ENCODE measurements at regions not wholly inside any gene's neighbourhood (a gene's known extent, or its start where the extent isn't known, plus 50 kb on each side); places are given as distances from the start of the nearest gene placed in this dataset.
"Not testable (repeated sequence)": the region's sequence is repeated elsewhere in the genome, so short reads cannot be mapped to it uniquely, and the experiment has no call there.

GRCh38 chr7:41571573-41571972 is 131.3 kb downstream of the INHBA start:
- ATAC-seq (ENCODE audit: low read depth) (no peak), DNase-seq (no peak)
- POLR2A ChIA-PET, result no interaction called here
- Mint-ChIP-seq H3K4me1 (no peaks in the 10 kb centered on the region), H3K36me3 (no peaks in the 10 kb centered on the region), H3K9me3 (peaks cover 3% of the 10 kb centered on the region), H3K27me3 (no peaks in the 10 kb centered on the region), H3K27ac (no peak overlapping the region), H3K4me3 (no peak overlapping the region)

- no peaks in the 10 kb centered on the region for H3K27me3 Mint-ChIP-seq
- H3K4me3 Mint-ChIP-seq, result no peak overlapping the region
- H3K27ac Mint-ChIP-seq, result no peak overlapping the region
- no peaks in the 10 kb centered on the region for H3K36me3 Mint-ChIP-seq
- DNase-seq (no peak), ATAC-seq (ENCODE audit: low read depth) (no peak)
- H3K9me3 Mint-ChIP-seq, result peaks cover 1% of the 10 kb centered on the region
- H3K4me1 Mint-ChIP-seq, result no peaks in the 10 kb centered on the region
- POLR2A ChIA-PET, result no interaction called here
Measured at GRCh38 chr7:41570766-41571165, 132.1 kb downstream of the INHBA start.

- POLR2A ChIA-PET, result no interaction called here
- ATAC-seq (ENCODE audit: low read depth) (no peak), DNase-seq (no peak)
- Mint-ChIP-seq H3K27ac (no peak overlapping the region), H3K4me3 (no peak overlapping the region), H3K4me1 (no peaks in the 10 kb centered on the region), H3K9me3 (peaks cover 3% of the 10 kb centered on the region), H3K36me3 (no peaks in the 10 kb centered on the region), H3K27me3 (no peaks in the 10 kb centered on the region)
Measured at GRCh38 chr7:41568135-41568534, 134.8 kb downstream of the INHBA start.

GRCh38 chr7:41567731-41568114 is 135.2 kb downstream of the INHBA start:
- H3K27ac Mint-ChIP-seq, result no peak overlapping the region
- no peaks in the 10 kb centered on the region for H3K4me1 Mint-ChIP-seq
- no peaks in the 10 kb centered on the region for H3K27me3 Mint-ChIP-seq
- H3K9me3 Mint-ChIP-seq, result peaks cover 3% of the 10 kb centered on the region
- DNase-seq (no peak), ATAC-seq (ENCODE audit: low read depth) (no peak)
- H3K36me3 Mint-ChIP-seq, result no peaks in the 10 kb centered on the region
- no peak overlapping the region for H3K4me3 Mint-ChIP-seq
- POLR2A ChIA-PET, result no interaction called here

- ATAC-seq (ENCODE audit: low read depth) (no peak), DNase-seq (no peak)
- Mint-ChIP-seq H3K27ac (no peak overlapping the region), H3K9me3 (peaks cover 3% of the 10 kb centered on the region), H3K27me3 (no peaks in the 10 kb centered on the region), H3K36me3 (no peaks in the 10 kb centered on the region), H3K4me1 (no peaks in the 10 kb centered on the region), H3K4me3 (no peak overlapping the region)
- POLR2A ChIA-PET, result no interaction called here
Measured at GRCh38 chr7:41567031-41567730, 135.7 kb downstream of the INHBA start.

- no peaks in the 10 kb centered on the region for H3K36me3 Mint-ChIP-seq
- no peak for DNase-seq
- no peak overlapping the region for H3K4me3 Mint-ChIP-seq
- ATAC-seq (ENCODE audit: low read depth), result no peak
- POLR2A ChIA-PET, result no interaction called here
- no peak overlapping the region for H3K27ac Mint-ChIP-seq
- H3K4me1 Mint-ChIP-seq, result no peaks in the 10 kb centered on the region
- peaks cover 3% of the 10 kb centered on the region for H3K9me3 Mint-ChIP-seq
- H3K27me3 Mint-ChIP-seq, result no peaks in the 10 kb centered on the region
Measured at GRCh38 chr7:41566581-41566980, 136.3 kb downstream of the INHBA start.

GRCh38 chr7:41565655-41566054 is 137.2 kb downstream of the INHBA start:
- Mint-ChIP-seq H3K27me3 (no peaks in the 10 kb centered on the region), H3K9me3 (peaks cover 1% of the 10 kb centered on the region), H3K27ac (no peak overlapping the region), H3K4me1 (no peaks in the 10 kb centered on the region), H3K4me3 (no peak overlapping the region), H3K36me3 (no peaks in the 10 kb centered on the region)
- ATAC-seq (ENCODE audit: low read depth) (no peak), DNase-seq (no peak)
- POLR2A ChIA-PET, result no interaction called here

- no peaks in the 10 kb centered on the region for H3K4me1 Mint-ChIP-seq
- DNase-seq (no peak), ATAC-seq (ENCODE audit: low read depth) (no peak)
- H3K27ac Mint-ChIP-seq, result no peak overlapping the region
- H3K4me3 Mint-ChIP-seq, result no peak overlapping the region
- POLR2A ChIA-PET, result no interaction called here
- no peaks in the 10 kb centered on the region for H3K27me3 Mint-ChIP-seq
- H3K9me3 Mint-ChIP-seq, result peaks cover 3% of the 10 kb centered on the region
- no peaks in the 10 kb centered on the region for H3K36me3 Mint-ChIP-seq
Measured at GRCh38 chr7:41559426-41559825, 143.5 kb downstream of the INHBA start.

- peaks cover 2% of the 10 kb centered on the region for H3K9me3 Mint-ChIP-seq
- no peaks in the 10 kb centered on the region for H3K36me3 Mint-ChIP-seq
- POLR2A ChIA-PET, result no interaction called here
- ATAC-seq (ENCODE audit: low read depth), result no peak
- H3K27ac Mint-ChIP-seq, result no peak overlapping the region
- H3K4me3 Mint-ChIP-seq, result no peak overlapping the region
- H3K4me1 Mint-ChIP-seq, result no peaks in the 10 kb centered on the region
- DNase-seq, result no peak
- H3K27me3 Mint-ChIP-seq, result no peaks in the 10 kb centered on the region
Measured at GRCh38 chr7:41554481-41554880, 148.4 kb downstream of the INHBA start.

- H3K4me3 Mint-ChIP-seq; H3K27ac Mint-ChIP-seq; DNase-seq; POLR2A ChIA-PET; H3K9me3 Mint-ChIP-seq; H3K4me1 Mint-ChIP-seq; H3K36me3 Mint-ChIP-seq; H3K27me3 Mint-ChIP-seq; ATAC-seq (ENCODE audit: low read depth): not testable (repeated sequence)
Measured at GRCh38 chr7:41550046-41550445, 152.8 kb downstream of the INHBA start.

- no peaks in the 10 kb centered on the region for H3K27me3 Mint-ChIP-seq
- H3K4me3 Mint-ChIP-seq, result no peak overlapping the region
- ATAC-seq (ENCODE audit: low read depth) (no peak), DNase-seq (no peak)
- H3K27ac Mint-ChIP-seq, result no peak overlapping the region
- H3K9me3 Mint-ChIP-seq, result peaks cover 1% of the 10 kb centered on the region
- POLR2A ChIA-PET, result no interaction called here
- H3K4me1 Mint-ChIP-seq, result no peaks in the 10 kb centered on the region
- no peaks in the 10 kb centered on the region for H3K36me3 Mint-ChIP-seq
Measured at GRCh38 chr7:41544241-41544640, 158.6 kb downstream of the INHBA start.

GRCh38 chr7:41540601-41541000 is 162.3 kb downstream of the INHBA start:
- no peak overlapping the region for H3K4me3 Mint-ChIP-seq
- no peak overlapping the region for H3K27ac Mint-ChIP-seq
- DNase-seq (no peak), ATAC-seq (ENCODE audit: low read depth) (no peak)
- no peaks in the 10 kb centered on the region for H3K4me1 Mint-ChIP-seq
- POLR2A ChIA-PET, result no interaction called here
- H3K27me3 Mint-ChIP-seq, result no peaks in the 10 kb centered on the region
- H3K9me3 Mint-ChIP-seq, result no peaks in the 10 kb centered on the region
- H3K36me3 Mint-ChIP-seq, result no peaks in the 10 kb centered on the region

- no peak for DNase-seq
- Mint-ChIP-seq H3K36me3 (no peaks in the 10 kb centered on the region), H3K4me3 (no peak overlapping the region), H3K9me3 (no peaks in the 10 kb centered on the region), H3K4me1 (no peaks in the 10 kb centered on the region), H3K27me3 (no peaks in the 10 kb centered on the region), H3K27ac (no peak overlapping the region)
- POLR2A ChIA-PET, result no interaction called here
- no peak for ATAC-seq (ENCODE audit: low read depth)
Measured at GRCh38 chr7:41538810-41539724, 163.8 kb downstream of the INHBA start.
